A549 (cell line): ENCODE measurements at regions not wholly inside any gene's neighbourhood (a gene's known extent, or its start where the extent isn't known, plus 50 kb on each side); places are given as distances from the start of the nearest gene placed in this dataset.

ENCODE experiments used
- ATAC-seq, 2 experiments: fragments of 200-7000 bp in 1 of 2; fragments of >200 bp in 1 of 2; cut with Nextera tagmentation in 1 of 2; cut with Tn5 transposase in 1 of 2; 3 replicates each; pipeline versions ENCODE4 v1.8.0 to v1.9.1; 2018 to 2020; ENCODE audit warnings: mild to moderate bottlenecking in 1 of 2, moderate library complexity in 1 of 2
- CTCF ChIA-PET: fragments of 300-600 bp; sonication (Branson Sonifier 250); formaldehyde crosslinking; extraction: SDS; loops from one replicate; lab custom pipeline; 2021; ENCODE audit warnings: antibody characterized with exemption, inconsistent platforms; lab: Yijun Ruan, JAX
- POLR2A ChIA-PET: fragments of 350-600 bp; formaldehyde crosslinking; extraction: SDS; loops from one replicate; lab custom pipeline; 2021; ENCODE audit warnings: antibody characterized with exemption, inconsistent platforms; lab: Yijun Ruan, JAX
- DNase-seq, 2 experiments: peaks; one replicate each; pipeline versions ENCODE4 v3.0.0 to v3.0.0-alpha.2; 2011 to 2016; ENCODE audit warnings: low read depth in 1 of 2, low spot score in 1 of 2
- FAIRE-seq: peaks from 2 replicates; lab custom pipeline; 2011; peaks lifted over from hg19 to GRCh38; lab: Jason Lieb, UNC
- H3K27ac ChIP-seq, 2 experiments: fragments of >200 bp; sonication (Bioruptor Twin); formaldehyde crosslinking; 3 replicates each; pipeline ENCODE4 v1.5.1; 2016 to 2017
- H3K4me1 ChIP-seq: fragments of >200 bp; sonication (Bioruptor Twin); formaldehyde crosslinking; 3 replicates; pipeline ENCODE4 v1.6.1; 2016
- H3K4me2 ChIP-seq: fragments of >200 bp; sonication (Bioruptor Twin); formaldehyde crosslinking; 3 replicates; pipeline ENCODE4 v1.6.1; 2016
- H3K4me3 ChIP-seq: fragments of >200 bp; sonication (Bioruptor Twin); formaldehyde crosslinking; 3 replicates; pipeline ENCODE4 v1.5.1; 2016
- H3K9me3 ChIP-seq: fragments of >200 bp; sonication (Bioruptor Twin); formaldehyde crosslinking; 3 replicates; pipeline ENCODE4 v1.6.1; 2016
- BCL3 ChIP-seq: fragments of >200 bp; sonication (Bioruptor Twin); formaldehyde crosslinking; IDR thresholded peaks from 3 replicates; pipeline ENCODE4 v1.6.1; 2016
- CEBPB ChIP-seq, 2 experiments: fragments of >200 bp in 1 of 2; sonication (Bioruptor Twin) in 1 of 2; formaldehyde crosslinking in 1 of 2; IDR thresholded peaks; 2 replicates each; pipeline ENCODE4 v1.6.1; 2012 to 2016
- CHD2 ChIP-seq: fragments of 150-350 bp; IDR thresholded peaks from 2 replicates; pipeline ENCODE4 v1.6.1; 2014; ENCODE audit warnings: low read length; ENCODE audit not compliant: partially characterized antibody
- FOSB ChIP-seq: fragments of 250-450 bp; sonication (Bioruptor Pico); IDR thresholded peaks from 2 replicates; pipeline ENCODE4 v1.5.0; 2020; ENCODE audit warnings: mild to moderate bottlenecking, moderate library complexity
- FOXS1 ChIP-seq: fragments of 250-450 bp; sonication (Bioruptor Pico); IDR thresholded peaks from 2 replicates; pipeline ENCODE4 v1.5.0; 2020; ENCODE audit warnings: mild to moderate bottlenecking, moderate library complexity
- GATA3 ChIP-seq: IDR thresholded peaks from 2 replicates; pipeline ENCODE4 v1.6.1; 2012; ENCODE audit warnings: borderline replicate concordance
- HOXA7 ChIP-seq: fragments of 250-450 bp; sonication (Bioruptor Pico); IDR thresholded peaks from 2 replicates; pipeline ENCODE4 v1.5.0; 2020; ENCODE audit warnings: mild to moderate bottlenecking, moderate library complexity
- HOXB5 ChIP-seq: fragments of 250-450 bp; sonication (Bioruptor Pico); IDR thresholded peaks from 2 replicates; pipeline ENCODE4 v1.5.0; 2020; ENCODE audit warnings: mild to moderate bottlenecking, moderate library complexity
- JUN ChIP-seq, 2 experiments: fragments of >200 bp; sonication (Bioruptor Twin); formaldehyde crosslinking; IDR thresholded peaks; 2 replicates in 1 of 2; 3 replicates in 1 of 2; pipeline ENCODE4 v1.6.1; 2016 to 2017
- MAFK ChIP-seq: fragments of 450-650 bp; IDR thresholded peaks from 2 replicates; pipeline ENCODE4 v1.6.1; 2014; ENCODE audit not compliant: partially characterized antibody
- MAX ChIP-seq: IDR thresholded peaks from 2 replicates; pipeline ENCODE4 v1.6.1; 2012
- MAZ ChIP-seq: fragments of 150-350 bp; IDR thresholded peaks from 2 replicates; pipeline ENCODE4 v1.6.1; 2014; ENCODE audit warnings: antibody characterized with exemption, low read depth, low read length, borderline replicate concordance
- MYC ChIP-seq: IDR thresholded peaks from 2 replicates; pipeline ENCODE4 v1.6.1; 2012; ENCODE audit warnings: mild to moderate bottlenecking, inconsistent platforms, low read length, improper control_type of control experiment, borderline replicate concordance
- NPAS2 ChIP-seq: fragments of 250-450 bp; sonication (Bioruptor Pico); IDR thresholded peaks from 2 replicates; pipeline ENCODE4 v1.8.0; 2022; ENCODE audit warnings: mild to moderate bottlenecking, moderate library complexity, borderline replicate concordance
- PBX3 ChIP-seq: IDR thresholded peaks from 2 replicates; pipeline ENCODE4 v1.6.1; 2012
- POLR2A ChIP-seq: IDR thresholded peaks from 2 replicates; pipeline ENCODE4 v1.6.1; 2012; ENCODE audit warnings: mild to moderate bottlenecking, low read length
- RAD21 ChIP-seq, 2 experiments: fragments of >200 bp in 1 of 2; sonication (Bioruptor Twin) in 1 of 2; formaldehyde crosslinking in 1 of 2; IDR thresholded peaks in 1 of 2; conservative IDR thresholded peaks in 1 of 2; 2 replicates in 1 of 2; 3 replicates in 1 of 2; pipeline ENCODE4 v1.6.1; 2012 to 2018; ENCODE audit warnings: inconsistent platforms in 1 of 2
- RCOR1 ChIP-seq: fragments of 150-350 bp; IDR thresholded peaks from 2 replicates; pipeline ENCODE4 v1.6.1; 2014; ENCODE audit warnings: antibody characterized with exemption, low read length, low read depth
- RNF2 ChIP-seq: fragments of 200-600 bp; sonication (generic); IDR thresholded peaks from 2 replicates; pipeline ENCODE4 v1.6.1; 2016; ENCODE audit warnings: low read depth, mild to moderate bottlenecking, antibody characterized with exemption, moderate library complexity, borderline replicate concordance
- SMC3 ChIP-seq: fragments of >200 bp; sonication (Bioruptor Twin); formaldehyde crosslinking; IDR thresholded peaks from 3 replicates; pipeline ENCODE4 v1.6.1; 2018; ENCODE audit warnings: inconsistent platforms
- ZNF302 ChIP-seq: fragments of 250-450 bp; sonication (Bioruptor Pico); IDR thresholded peaks from 2 replicates; pipeline ENCODE4 v1.9.0; 2021; ENCODE audit warnings: inconsistent platforms, mild to moderate bottlenecking, moderate library complexity
- WGBS: methylation state at CpG from one replicate; pipeline ENCODE4 v1.1.6; 2017; ENCODE audit errors: missing lambda C conversion rate; 5-methylcytosine and 5-hydroxymethylcytosine counted together

GRCh38 chr5:31048282-31049270, 144.9 kb upstream of the CDH6 start:
- no peak for DNase-seq
- WGBS = 34% methylated on average over 8 of the region's 8 CpGs

GRCh38 chr5:31047621-31048020, 145.9 kb upstream of the CDH6 start:
- ATAC-seq = no peak
- CTCF ChIA-PET = interaction anchor here (0.6 kb wide), 1 partner anchor 1220 kb away, joined by 3 read pairs; no protein-coding TSS in a partner anchor

More at GRCh38 chr5:31048282-31049270, 144.9 kb upstream of the CDH6 start:
- ChIA-PET POLR2A (no interaction called here), CTCF (no interaction called here)
- Histone ChIP-seq H3K4me1 (no peaks in the 10 kb centered on the region), H3K9me3 (no peaks in the 10 kb centered on the region), H3K27ac (no peak overlapping the region), H3K4me3 (no peak overlapping the region), H3K4me2 (no peak overlapping the region)
- TF ChIP-seq RNF2 (no peak), HOXA7 (no peak), PBX3 (no peak), ZNF302 (CRISPR knock-in tag) (no peak), FOSB (CRISPR knock-in tag) (no peak), MAZ (no peak), MAX (no peak), CHD2 (no peak), JUN (IDR thresholded peaks at IDR 0.05) (no peak), GATA3 (no peak), RCOR1 (no peak), SMC3 (no peak)
- FAIRE-seq (no peak), ATAC-seq (no peak)

GRCh38 chr5:31047007-31047406, 146.5 kb upstream of the CDH6 start:
- H3K4me1 ChIP-seq = no peaks in the 10 kb centered on the region
- DNase-seq (no peak), ATAC-seq (no peak), FAIRE-seq (no peak)
- H3K4me3 ChIP-seq = no peak overlapping the region
- no peak overlapping the region for H3K4me2 ChIP-seq
- no peak overlapping the region for H3K27ac ChIP-seq
- WGBS = 40% methylated on average over 5 of the region's 5 CpGs
- CTCF ChIA-PET = interaction anchor here (0.6 kb wide), 1 partner anchor 1220 kb away, joined by 3 read pairs; no protein-coding TSS in a partner anchor
- H3K9me3 ChIP-seq = no peaks in the 10 kb centered on the region
- TF ChIP-seq JUN (IDR thresholded peaks at IDR 0.05) (no peak), GATA3 (no peak), MYC (no peak), BCL3 (no peak), HOXB5 (CRISPR knock-in tag) (no peak)
- POLR2A ChIA-PET = no interaction called here

More at GRCh38 chr5:31047621-31048020, 145.9 kb upstream of the CDH6 start:
- WGBS = 16% methylated on average over 2 of the region's 2 CpGs
- POLR2A ChIA-PET = no interaction called here
- Histone ChIP-seq H3K4me1 (no peaks in the 10 kb centered on the region), H3K27ac (no peak overlapping the region), H3K4me3 (no peak overlapping the region), H3K4me2 (no peak overlapping the region), H3K9me3 (no peaks in the 10 kb centered on the region)
- DNase-seq (no peak), FAIRE-seq (no peak)
- TF ChIP-seq PBX3 (no peak), FOSB (CRISPR knock-in tag) (no peak), FOXS1 (CRISPR knock-in tag) (no peak), POLR2A (no peak), MAFK (no peak), CEBPB (IDR thresholded peaks at IDR 0.05) (no peak), RAD21 (conservative IDR thresholded peaks at IDR 0.05 in 1 of 2, IDR thresholded peaks at IDR 0.05 in 1 of 2) (no peak), NPAS2 (CRISPR knock-in tag) (no peak)
